ENCODE measurements at regions not wholly inside any gene's neighbourhood (a gene's known extent, or its start where the extent isn't known, plus 50 kb on each side); places are given as distances from the start of the nearest gene placed in this dataset.

DNA sequence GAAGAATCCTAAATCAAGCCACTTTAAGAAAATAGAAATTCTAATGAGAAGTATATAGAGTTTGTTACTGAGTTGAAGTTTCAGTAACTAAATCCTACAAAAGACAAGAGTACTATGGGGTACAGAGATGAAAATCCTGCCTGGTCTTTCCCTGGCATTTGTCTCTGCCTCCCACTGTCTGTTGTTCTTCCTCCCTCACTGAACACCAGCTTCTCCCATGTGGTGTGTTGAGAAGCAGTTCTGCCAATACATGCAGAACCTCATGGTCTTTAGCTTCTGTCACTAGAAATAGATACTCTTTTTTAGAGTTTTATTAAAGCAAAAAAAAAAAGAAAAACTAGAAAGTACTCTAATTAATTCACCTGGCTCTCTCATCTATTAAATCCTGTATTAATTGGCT is 664.4 kb downstream of the CDH8 start:
- TF ChIP-seq, protein P1, sequence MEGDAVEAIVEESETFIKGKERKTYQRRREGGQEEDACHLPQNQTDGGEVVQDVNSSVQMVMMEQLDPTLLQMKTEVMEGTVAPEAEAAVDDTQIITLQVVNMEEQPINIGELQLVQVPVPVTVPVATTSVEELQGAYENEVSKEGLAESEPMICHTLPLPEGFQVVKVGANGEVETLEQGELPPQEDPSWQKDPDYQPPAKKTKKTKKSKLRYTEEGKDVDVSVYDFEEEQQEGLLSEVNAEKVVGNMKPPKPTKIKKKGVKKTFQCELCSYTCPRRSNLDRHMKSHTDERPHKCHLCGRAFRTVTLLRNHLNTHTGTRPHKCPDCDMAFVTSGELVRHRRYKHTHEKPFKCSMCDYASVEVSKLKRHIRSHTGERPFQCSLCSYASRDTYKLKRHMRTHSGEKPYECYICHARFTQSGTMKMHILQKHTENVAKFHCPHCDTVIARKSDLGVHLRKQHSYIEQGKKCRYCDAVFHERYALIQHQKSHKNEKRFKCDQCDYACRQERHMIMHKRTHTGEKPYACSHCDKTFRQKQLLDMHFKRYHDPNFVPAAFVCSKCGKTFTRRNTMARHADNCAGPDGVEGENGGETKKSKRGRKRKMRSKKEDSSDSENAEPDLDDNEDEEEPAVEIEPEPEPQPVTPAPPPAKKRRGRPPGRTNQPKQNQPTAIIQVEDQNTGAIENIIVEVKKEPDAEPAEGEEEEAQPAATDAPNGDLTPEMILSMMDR (IDR thresholded peaks at IDR 0.05 in 8 of 11, conservative IDR thresholded peaks at IDR 0.05 in 3 of 11), result no peak
- no peak for TF ChIP-seq POLR2AphosphoS5 (IDR thresholded peaks at IDR 0.05)
- no peak for TF ChIP-seq POLR2A (IDR thresholded peaks at IDR 0.05)
